ENCODE measurements at regions not wholly inside any gene's neighbourhood (a gene's known extent, or its start where the extent isn't known, plus 50 kb on each side); places are given as distances from the start of the nearest gene placed in this dataset.

- Mint-ChIP-seq H3K27ac (no peak overlapping the region), H3K36me3 (no peaks in the 10 kb centered on the region), H3K9me3 (no peaks in the 10 kb centered on the region), H3K27me3 (ENCODE audit: low read depth) (no peaks in the 10 kb centered on the region; the same call in 1 of the 2 replicates), H3K4me3 (no peak overlapping the region), H3K4me1 (no peaks in the 10 kb centered on the region)
- ChIA-PET POLR2A (no interaction called here), CTCF (no interaction called here)
- ATAC-seq (no peak), DNase-seq (ENCODE audit: low spot score) (no peak)
- TF ChIP-seq TEAD1 (CRISPR knock-in tag; IDR thresholded peaks at IDR 0.05) (no peak), ESRRA (CRISPR knock-in tag; IDR thresholded peaks at IDR 0.05; ENCODE audit: borderline replicate concordance) (no peak), ATF6 (CRISPR knock-in tag; IDR thresholded peaks at IDR 0.05) (no peak), NFATC4 (CRISPR knock-in tag; IDR thresholded peaks at IDR 0.05) (no peak)
- TF ChIP-seq, protein P1, sequence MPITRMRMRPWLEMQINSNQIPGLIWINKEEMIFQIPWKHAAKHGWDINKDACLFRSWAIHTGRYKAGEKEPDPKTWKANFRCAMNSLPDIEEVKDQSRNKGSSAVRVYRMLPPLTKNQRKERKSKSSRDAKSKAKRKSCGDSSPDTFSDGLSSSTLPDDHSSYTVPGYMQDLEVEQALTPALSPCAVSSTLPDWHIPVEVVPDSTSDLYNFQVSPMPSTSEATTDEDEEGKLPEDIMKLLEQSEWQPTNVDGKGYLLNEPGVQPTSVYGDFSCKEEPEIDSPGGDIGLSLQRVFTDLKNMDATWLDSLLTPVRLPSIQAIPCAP (CRISPR knock-in tag; IDR thresholded peaks at IDR 0.05): no peak
Observed at GRCh38 chr5:110925398-110925797, 146.1 kb upstream of the TSLP start.

DNA sequence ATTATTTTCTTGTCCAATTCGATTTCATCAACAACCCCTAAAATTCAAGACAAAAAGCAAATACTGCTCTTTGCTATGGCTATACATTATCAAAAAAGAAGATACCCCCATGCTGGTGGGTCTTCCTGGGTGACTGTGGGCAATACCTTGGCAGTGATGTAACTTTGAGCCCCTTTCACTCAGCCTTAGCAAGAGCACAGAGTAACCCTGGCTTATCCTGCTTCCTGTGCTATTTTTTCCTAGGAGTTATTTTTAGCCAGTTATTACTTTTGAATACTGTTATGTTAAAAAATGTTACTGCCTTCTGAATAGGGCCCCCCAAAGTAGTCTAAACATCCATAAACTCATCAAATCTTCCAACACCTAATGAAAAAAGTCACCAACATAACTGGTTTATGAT is 145.6 kb upstream of the TSLP start:
- no peak for ATAC-seq
- no peaks in the 10 kb centered on the region; the same call in 1 of the 2 replicates for H3K27me3 Mint-ChIP-seq (ENCODE audit: low read depth)
- ChIA-PET CTCF (no interaction called here), POLR2A (no interaction called here)
- H3K36me3 Mint-ChIP-seq: no peaks in the 10 kb centered on the region
- DNase-seq (ENCODE audit: low spot score): no peak
- no peak overlapping the region for H3K27ac Mint-ChIP-seq
- no peaks in the 10 kb centered on the region for H3K4me1 Mint-ChIP-seq
- no peak overlapping the region for H3K4me3 Mint-ChIP-seq
- no peaks in the 10 kb centered on the region for H3K9me3 Mint-ChIP-seq
- TF ChIP-seq FOXJ3 (CRISPR knock-in tag; IDR thresholded peaks at IDR 0.05; ENCODE audit: borderline replicate concordance) (no peak), NR2C2 (CRISPR knock-in tag; IDR thresholded peaks at IDR 0.05) (no peak), ZNF232 (CRISPR knock-in tag; IDR thresholded peaks at IDR 0.05) (no peak), ARID4B (CRISPR knock-in tag; IDR thresholded peaks at IDR 0.05; ENCODE audit: borderline replicate concordance) (no peak), ATF2 (CRISPR knock-in tag; IDR thresholded peaks at IDR 0.05; ENCODE audit: borderline replicate concordance, low read depth) (no peak), STAT6 (CRISPR knock-in tag; conservative IDR thresholded peaks at IDR 0.05; ENCODE audit: low read depth) (no peak), TEAD4 (CRISPR knock-in tag; IDR thresholded peaks at IDR 0.05) (no peak), OVOL2 (CRISPR knock-in tag; IDR thresholded peaks at IDR 0.05; ENCODE audit: borderline replicate concordance) (no peak), FOXK1 (CRISPR knock-in tag; IDR thresholded peaks at IDR 0.05) (no peak)
- TF ChIP-seq, protein P2, sequence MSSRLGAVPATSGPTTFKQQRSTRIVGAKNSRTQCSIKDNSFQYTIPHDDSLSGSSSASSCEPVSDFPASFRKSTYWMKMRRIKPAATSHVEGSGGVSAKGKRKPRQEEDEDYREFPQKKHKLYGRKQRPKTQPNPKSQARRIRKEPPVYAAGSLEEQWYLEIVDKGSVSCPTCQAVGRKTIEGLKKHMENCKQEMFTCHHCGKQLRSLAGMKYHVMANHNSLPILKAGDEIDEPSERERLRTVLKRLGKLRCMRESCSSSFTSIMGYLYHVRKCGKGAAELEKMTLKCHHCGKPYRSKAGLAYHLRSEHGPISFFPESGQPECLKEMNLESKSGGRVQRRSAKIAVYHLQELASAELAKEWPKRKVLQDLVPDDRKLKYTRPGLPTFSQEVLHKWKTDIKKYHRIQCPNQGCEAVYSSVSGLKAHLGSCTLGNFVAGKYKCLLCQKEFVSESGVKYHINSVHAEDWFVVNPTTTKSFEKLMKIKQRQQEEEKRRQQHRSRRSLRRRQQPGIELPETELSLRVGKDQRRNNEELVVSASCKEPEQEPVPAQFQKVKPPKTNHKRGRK (CRISPR knock-in tag; IDR thresholded peaks at IDR 0.05; ENCODE audit: borderline replicate concordance): no peak
- TF ChIP-seq, protein P3, sequence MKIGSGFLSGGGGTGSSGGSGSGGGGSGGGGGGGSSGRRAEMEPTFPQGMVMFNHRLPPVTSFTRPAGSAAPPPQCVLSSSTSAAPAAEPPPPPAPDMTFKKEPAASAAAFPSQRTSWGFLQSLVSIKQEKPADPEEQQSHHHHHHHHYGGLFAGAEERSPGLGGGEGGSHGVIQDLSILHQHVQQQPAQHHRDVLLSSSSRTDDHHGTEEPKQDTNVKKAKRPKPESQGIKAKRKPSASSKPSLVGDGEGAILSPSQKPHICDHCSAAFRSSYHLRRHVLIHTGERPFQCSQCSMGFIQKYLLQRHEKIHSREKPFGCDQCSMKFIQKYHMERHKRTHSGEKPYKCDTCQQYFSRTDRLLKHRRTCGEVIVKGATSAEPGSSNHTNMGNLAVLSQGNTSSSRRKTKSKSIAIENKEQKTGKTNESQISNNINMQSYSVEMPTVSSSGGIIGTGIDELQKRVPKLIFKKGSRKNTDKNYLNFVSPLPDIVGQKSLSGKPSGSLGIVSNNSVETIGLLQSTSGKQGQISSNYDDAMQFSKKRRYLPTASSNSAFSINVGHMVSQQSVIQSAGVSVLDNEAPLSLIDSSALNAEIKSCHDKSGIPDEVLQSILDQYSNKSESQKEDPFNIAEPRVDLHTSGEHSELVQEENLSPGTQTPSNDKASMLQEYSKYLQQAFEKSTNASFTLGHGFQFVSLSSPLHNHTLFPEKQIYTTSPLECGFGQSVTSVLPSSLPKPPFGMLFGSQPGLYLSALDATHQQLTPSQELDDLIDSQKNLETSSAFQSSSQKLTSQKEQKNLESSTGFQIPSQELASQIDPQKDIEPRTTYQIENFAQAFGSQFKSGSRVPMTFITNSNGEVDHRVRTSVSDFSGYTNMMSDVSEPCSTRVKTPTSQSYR (CRISPR knock-in tag; IDR thresholded peaks at IDR 0.05): no peak
- TF ChIP-seq, protein P4, sequence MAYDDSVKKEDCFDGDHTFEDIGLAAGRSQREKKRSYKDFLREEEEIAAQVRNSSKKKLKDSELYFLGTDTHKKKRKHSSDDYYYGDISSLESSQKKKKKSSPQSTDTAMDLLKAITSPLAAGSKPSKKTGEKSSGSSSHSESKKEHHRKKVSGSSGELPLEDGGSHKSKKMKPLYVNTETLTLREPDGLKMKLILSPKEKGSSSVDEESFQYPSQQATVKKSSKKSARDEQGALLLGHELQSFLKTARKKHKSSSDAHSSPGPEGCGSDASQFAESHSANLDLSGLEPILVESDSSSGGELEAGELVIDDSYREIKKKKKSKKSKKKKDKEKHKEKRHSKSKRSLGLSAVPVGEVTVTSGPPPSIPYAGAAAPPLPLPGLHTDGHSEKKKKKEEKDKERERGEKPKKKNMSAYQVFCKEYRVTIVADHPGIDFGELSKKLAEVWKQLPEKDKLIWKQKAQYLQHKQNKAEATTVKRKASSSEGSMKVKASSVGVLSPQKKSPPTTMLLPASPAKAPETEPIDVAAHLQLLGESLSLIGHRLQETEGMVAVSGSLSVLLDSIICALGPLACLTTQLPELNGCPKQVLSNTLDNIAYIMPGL (CRISPR knock-in tag; IDR thresholded peaks at IDR 0.05): no peak
